SK-N-SH (cell line): ENCODE measurements at regions not wholly inside any gene's neighbourhood (a gene's known extent, or its start where the extent isn't known, plus 50 kb on each side); places are given as distances from the start of the nearest gene placed in this dataset.

Source experiments
- CTCF ChIA-PET: fragments of 300-600, 350-600 bp; formaldehyde crosslinking; extraction: SDS; loops from one replicate; lab custom pipeline; 2021; lab: Yijun Ruan, JAX
- POLR2A ChIA-PET: fragments of 350-600 bp; sonication (Branson Sonifier 250); formaldehyde crosslinking; extraction: SDS; loops from one replicate; lab custom pipeline; 2020; ENCODE audit warnings: antibody characterized with exemption, inconsistent platforms; lab: Yijun Ruan, JAX
- DNase-seq: peaks from one replicate; pipeline ENCODE4 v3.0.0; 2012
- H2AFZ ChIP-seq: fragments of 200-600 bp; sonication (generic); 2 replicates; pipeline ENCODE4 v1.8.1; 2016; ENCODE audit warnings: antibody characterized with exemption, mild to moderate bottlenecking, low read depth
- H3F3A ChIP-seq: fragments of 200-600 bp; sonication (generic); replicated peaks from 2 replicates; pipeline ENCODE3; 2016; ENCODE audit warnings: antibody characterized with exemption, mild to moderate bottlenecking; ENCODE audit not compliant: insufficient read depth
- H3K27ac ChIP-seq, 2 experiments: fragments of 200-500 bp in 1 of 2; fragments of 200-600 bp in 1 of 2; sonication (Bioruptor generic) in 1 of 2; sonication (generic), shearing (Covaris generic) in 1 of 2; 2 replicates each; pipeline versions ENCODE4 v1.5.1 to v1.6.1; 2014 to 2016; ENCODE audit warnings: low read depth in 2 of 2, inconsistent platforms in 1 of 2, low read length in 1 of 2, mild to moderate bottlenecking in 1 of 2, mixed read lengths in 1 of 2
- H3K27me3 ChIP-seq: fragments of 200-600 bp; sonication (generic), shearing (Covaris generic); 2 replicates; pipeline ENCODE4 v1.6.1; 2016; ENCODE audit warnings: mixed run types; ENCODE audit not compliant: insufficient read depth
- H3K36me3 ChIP-seq, 2 experiments: fragments of 200-500 bp in 1 of 2; fragments of 200-600 bp in 1 of 2; sonication (Bioruptor generic) in 1 of 2; sonication (generic) in 1 of 2; replicated peaks in 1 of 2; 2 replicates each; pipeline versions ENCODE3 to v1.5.1; 2014 to 2016; ENCODE audit warnings: low read length in 1 of 2, mild to moderate bottlenecking in 1 of 2; ENCODE audit not compliant: insufficient read depth in 2 of 2, control insufficient read depth in 1 of 2
- H3K4me1 ChIP-seq, 2 experiments: fragments of 200-500 bp in 1 of 2; fragments of 200-600 bp in 1 of 2; sonication (Bioruptor generic) in 1 of 2; sonication (generic), shearing (Covaris generic) in 1 of 2; 2 replicates each; pipeline versions ENCODE4 v1.5.1 to v1.6.1; 2014 to 2016; ENCODE audit warnings: low read depth in 1 of 2, low read length in 1 of 2, mixed run types in 1 of 2; ENCODE audit not compliant: insufficient read depth in 2 of 2, control insufficient read depth in 1 of 2
- H3K4me2 ChIP-seq: fragments of 200-600 bp; sonication (generic), shearing (Covaris generic); 2 replicates; pipeline ENCODE4 v1.6.1; 2017; ENCODE audit warnings: mixed run types
- H3K4me3 ChIP-seq, 2 experiments: fragments of 200-500 bp in 1 of 2; fragments of 200-600 bp in 1 of 2; sonication (Bioruptor generic) in 1 of 2; sonication (generic), shearing (Covaris generic) in 1 of 2; 2 replicates each; pipeline versions ENCODE4 v1.5.1 to v1.8.1; 2014 to 2016; ENCODE audit warnings: low read depth in 2 of 2, inconsistent platforms in 1 of 2, low read length in 1 of 2, mild to moderate bottlenecking in 1 of 2, mixed read lengths in 1 of 2, moderate library complexity in 1 of 2
- H3K79me2 ChIP-seq: fragments of 200-600 bp; sonication (generic); 2 replicates; pipeline ENCODE4 v1.8.1; 2017; ENCODE audit warnings: mild to moderate bottlenecking; ENCODE audit not compliant: insufficient read depth
- H3K9ac ChIP-seq: fragments of 200-600 bp; sonication (generic); 2 replicates; pipeline ENCODE4 v1.6.1; 2017; ENCODE audit warnings: mixed run types
- H3K9me2 ChIP-seq: fragments of 200-600 bp; sonication (generic); 2 replicates; pipeline ENCODE4 v1.6.1; 2017; ENCODE audit warnings: mixed run types
- H3K9me3 ChIP-seq: fragments of 200-600 bp; sonication (generic); 2 replicates; pipeline ENCODE4 v1.6.1; 2017; ENCODE audit warnings: mixed run types, mild to moderate bottlenecking, moderate library complexity
- H4K20me1 ChIP-seq: fragments of 200-600 bp; sonication (generic); 2 replicates; pipeline ENCODE4 v1.6.1; 2017; ENCODE audit warnings: mild to moderate bottlenecking, mixed run types; ENCODE audit not compliant: insufficient read depth
- CTCF ChIP-seq: fragments of 200-600 bp; sonication (generic); IDR thresholded peaks from 2 replicates; pipeline ENCODE4 v1.6.1; 2017; ENCODE audit warnings: antibody characterized with exemption, mild to moderate bottlenecking, moderate library complexity
- EZH2phosphoT487 ChIP-seq: fragments of 200-600 bp; sonication (generic); IDR thresholded peaks from 2 replicates; pipeline ENCODE4 v1.6.1; 2017; ENCODE audit warnings: low read depth, mixed run types, mild to moderate bottlenecking, antibody characterized with exemption, moderate library complexity, borderline replicate concordance
- FOSL2 ChIP-seq: IDR thresholded peaks from 2 replicates; pipeline ENCODE4 v1.4.0; 2012; ENCODE audit warnings: low read depth, mild to moderate bottlenecking, moderate library complexity, borderline replicate concordance
- FOXM1 ChIP-seq: IDR thresholded peaks from 2 replicates; pipeline ENCODE4 v1.4.0; 2012; ENCODE audit warnings: low read depth, mild to moderate bottlenecking
- GATA2 ChIP-seq: sonication (generic); formaldehyde crosslinking; IDR thresholded peaks from 2 replicates; pipeline ENCODE4 v1.5.0; 2020; ENCODE audit warnings: mild to moderate bottlenecking, missing genetic modification reagents
- MEF2A ChIP-seq: IDR thresholded peaks from 2 replicates; pipeline ENCODE4 v1.4.0; 2012; ENCODE audit warnings: low read depth, borderline replicate concordance
- NFIC ChIP-seq: IDR thresholded peaks from 2 replicates; pipeline ENCODE4 v1.4.0; 2012; ENCODE audit warnings: borderline replicate concordance
- NRF1 ChIP-seq: IDR thresholded peaks from 2 replicates; pipeline ENCODE4 v1.6.1; 2012; ENCODE audit warnings: low read depth, mild to moderate bottlenecking, low read length
- POLR2AphosphoS5 ChIP-seq: IDR thresholded peaks from 2 replicates; pipeline ENCODE4 v1.6.1; 2012; ENCODE audit warnings: low read depth, low read length
- RAD21 ChIP-seq: IDR thresholded peaks from 2 replicates; pipeline ENCODE4 v1.6.1; 2012; ENCODE audit warnings: mild to moderate bottlenecking, low read length
- REST ChIP-seq: IDR thresholded peaks from 2 replicates; pipeline ENCODE4 v1.6.1; 2012; ENCODE audit warnings: mild to moderate bottlenecking, low read depth, low read length, moderate library complexity
- SMC3 ChIP-seq: IDR thresholded peaks from 2 replicates; pipeline ENCODE4 v1.6.1; 2012; ENCODE audit warnings: low read depth, low read length, improper control_type of control experiment
- TAF1 ChIP-seq: IDR thresholded peaks from 2 replicates; pipeline ENCODE4 v1.6.1; 2012; ENCODE audit warnings: low read depth, mild to moderate bottlenecking, low read length, moderate library complexity, borderline replicate concordance
- TCF12 ChIP-seq: IDR thresholded peaks from 2 replicates; pipeline ENCODE4 v1.4.0; 2012
- TEAD4 ChIP-seq: IDR thresholded peaks from 2 replicates; pipeline ENCODE4 v1.4.0; 2012; ENCODE audit warnings: mild to moderate bottlenecking, borderline replicate concordance; ENCODE audit not compliant: insufficient read depth
- USF1 ChIP-seq: IDR thresholded peaks from 2 replicates; pipeline ENCODE4 v1.4.0; 2012; ENCODE audit warnings: low read depth, borderline replicate concordance
- WGBS: methylation state at CpG from one replicate; pipeline ENCODE4 v1.1.6; 2017; ENCODE audit warnings: low lambda C conversion rate; 5-methylcytosine and 5-hydroxymethylcytosine counted together
- TF ChIP-seq, protein P1 (sequence below): IDR thresholded peaks from 2 replicates; pipeline ENCODE4 v1.4.0; 2012; ENCODE audit warnings: low read depth
- TF ChIP-seq, protein P2 (sequence below): IDR thresholded peaks from 2 replicates; pipeline ENCODE4 v1.4.0; 2012; ENCODE audit warnings: low read depth, borderline replicate concordance

DNA sequence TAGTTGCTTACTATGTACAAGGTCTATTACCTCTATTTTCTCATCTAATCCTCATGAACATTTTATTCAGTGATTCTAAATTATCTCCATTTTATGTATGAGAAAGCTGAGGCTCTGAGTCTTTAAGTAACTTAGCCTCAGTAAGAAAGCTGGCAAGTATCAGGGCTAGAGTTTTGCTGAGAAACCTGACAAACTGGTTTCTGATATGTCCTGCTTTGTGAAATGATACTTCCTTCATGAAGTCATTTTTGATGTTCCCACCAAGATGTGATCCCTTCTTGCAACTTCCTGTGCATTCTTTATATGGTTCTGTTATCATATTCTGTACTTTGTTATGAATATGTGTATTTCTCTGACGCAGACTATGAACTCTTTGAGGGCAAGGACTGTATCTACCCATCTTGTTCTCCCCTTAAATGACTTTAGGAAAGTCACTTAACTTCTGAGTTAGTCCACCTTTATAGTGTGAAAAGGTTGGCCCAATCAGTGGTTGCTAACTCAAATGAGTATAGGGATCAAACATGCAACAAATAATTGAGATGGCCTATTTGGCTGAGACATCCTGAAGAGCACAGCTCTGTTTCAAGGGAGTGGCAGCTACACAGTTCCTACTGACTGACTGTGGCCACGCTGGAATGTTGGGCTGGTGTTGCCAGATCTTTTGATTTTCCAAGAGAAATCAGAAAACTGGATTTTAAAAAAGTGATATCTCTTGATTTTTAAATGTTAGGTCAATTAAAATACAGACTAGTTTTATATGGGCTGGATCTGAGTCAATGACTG lies 127.9 kb upstream of the AMOT start:
- Histone ChIP-seq H3K9me2 (no peaks in the 10 kb centered on the region), H3K4me2 (no peak overlapping the region), H3K36me3 (no peaks in the 10 kb centered on the region), H3F3A (no peaks in the 10 kb centered on the region), H4K20me1 (no peaks in the 10 kb centered on the region), H3K9ac (no peak overlapping the region), H3K4me3 (no peak overlapping the region), H3K4me1 (no peaks in the 10 kb centered on the region), H2AFZ (no peak overlapping the region), H3K79me2 (no peaks in the 10 kb centered on the region), H3K9me3 (no peaks in the 10 kb centered on the region), H3K27me3 (no peaks in the 10 kb centered on the region; the same call in 1 of the 2 replicates), H3K27ac (no peak overlapping the region)
- ChIA-PET CTCF (interaction anchor here (0.5 kb wide), 1 partner anchor 7 kb away, joined by 3 read pairs; no protein-coding TSS in a partner anchor), POLR2A (no interaction called here)
- no peak for DNase-seq
- 14% methylated on average over 2 of the region's 2 CpGs for WGBS
- TF ChIP-seq NRF1 = no peak
- TF ChIP-seq CTCF = no peak
- TF ChIP-seq, protein P1, sequence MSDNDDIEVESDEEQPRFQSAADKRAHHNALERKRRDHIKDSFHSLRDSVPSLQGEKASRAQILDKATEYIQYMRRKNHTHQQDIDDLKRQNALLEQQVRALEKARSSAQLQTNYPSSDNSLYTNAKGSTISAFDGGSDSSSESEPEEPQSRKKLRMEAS = no peak
- TF ChIP-seq EZH2phosphoT487 = no peak
- TF ChIP-seq TAF1 = no peak

GRCh38 chrX:112967903-112968302 lies 127.3 kb upstream of the AMOT start:
- CTCF ChIA-PET = interaction anchor here (0.5 kb wide), 1 partner anchor 8 kb away, joined by 3 read pairs; no protein-coding TSS in a partner anchor
- H3K27ac ChIP-seq = no peak overlapping the region
- no peak for DNase-seq
- H3K9me2 ChIP-seq = no peaks in the 10 kb centered on the region
- no peak overlapping the region for H3K4me2 ChIP-seq
- 15% methylated on average over 4 of the region's 4 CpGs for WGBS
- no peaks in the 10 kb centered on the region for H3K79me2 ChIP-seq
- H3K9ac ChIP-seq = no peak overlapping the region
- no peak overlapping the region for H2AFZ ChIP-seq
- H3F3A ChIP-seq = no peaks in the 10 kb centered on the region
- H3K36me3 ChIP-seq = no peaks in the 10 kb centered on the region
- POLR2A ChIA-PET = no interaction called here
- no peaks in the 10 kb centered on the region for H4K20me1 ChIP-seq
- H3K27me3 ChIP-seq = no peaks in the 10 kb centered on the region; the same call in 1 of the 2 replicates
- H3K4me3 ChIP-seq = no peak overlapping the region
- H3K4me1 ChIP-seq = no peaks in the 10 kb centered on the region
- no peaks in the 10 kb centered on the region for H3K9me3 ChIP-seq
- TF ChIP-seq GATA2 (no peak), MEF2A (no peak), POLR2AphosphoS5 (no peak), USF1 (no peak), REST (no peak), TEAD4 (no peak), TCF12 (no peak), EZH2phosphoT487 (no peak), NFIC (no peak), FOXM1 (no peak), FOSL2 (no peak), RAD21 (no peak), SMC3 (no peak)
- TF ChIP-seq, protein P2, sequence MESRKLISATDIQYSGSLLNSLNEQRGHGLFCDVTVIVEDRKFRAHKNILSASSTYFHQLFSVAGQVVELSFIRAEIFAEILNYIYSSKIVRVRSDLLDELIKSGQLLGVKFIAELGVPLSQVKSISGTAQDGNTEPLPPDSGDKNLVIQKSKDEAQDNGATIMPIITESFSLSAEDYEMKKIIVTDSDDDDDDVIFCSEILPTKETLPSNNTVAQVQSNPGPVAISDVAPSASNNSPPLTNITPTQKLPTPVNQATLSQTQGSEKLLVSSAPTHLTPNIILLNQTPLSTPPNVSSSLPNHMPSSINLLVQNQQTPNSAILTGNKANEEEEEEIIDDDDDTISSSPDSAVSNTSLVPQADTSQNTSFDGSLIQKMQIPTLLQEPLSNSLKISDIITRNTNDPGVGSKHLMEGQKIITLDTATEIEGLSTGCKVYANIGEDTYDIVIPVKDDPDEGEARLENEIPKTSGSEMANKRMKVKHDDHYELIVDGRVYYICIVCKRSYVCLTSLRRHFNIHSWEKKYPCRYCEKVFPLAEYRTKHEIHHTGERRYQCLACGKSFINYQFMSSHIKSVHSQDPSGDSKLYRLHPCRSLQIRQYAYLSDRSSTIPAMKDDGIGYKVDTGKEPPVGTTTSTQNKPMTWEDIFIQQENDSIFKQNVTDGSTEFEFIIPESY = no peak
